HG03460 (cell line): ENCODE measurements at regions not wholly inside any gene's neighbourhood (a gene's known extent, or its start where the extent isn't known, plus 50 kb on each side); places are given as distances from the start of the nearest gene placed in this dataset.

ENCODE experiments used
- ATAC-seq: cut with Tn5 transposase; IDR thresholded peaks from one replicate; pipeline ENCODE4 v1.9.1; 2021; ENCODE audit not compliant: unreplicated experiment

DNA sequence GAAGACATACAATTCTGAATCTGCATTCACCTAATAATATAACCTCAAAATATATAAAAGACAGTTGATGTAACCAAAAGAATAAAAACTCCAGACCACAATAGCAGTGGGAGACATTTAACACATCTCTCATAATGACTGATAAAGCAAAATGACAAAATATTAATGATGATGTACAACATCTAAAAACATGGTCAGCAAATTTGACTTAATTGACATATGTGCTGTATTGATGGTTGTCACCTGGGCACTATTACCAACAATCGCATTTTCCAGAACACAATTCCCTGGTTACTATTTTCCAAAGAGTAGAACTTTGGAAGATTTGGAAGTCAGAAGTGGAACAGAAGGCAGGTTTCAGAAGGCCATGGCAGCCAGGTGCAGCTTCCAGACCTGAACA, 899.5 kb upstream of the CELF2 start:
- no peak for ATAC-seq

GRCh38 chr10:10120671-10121070, 897.0 kb upstream of the CELF2 start:
- no peak for ATAC-seq

GRCh38 chr10:10125676-10126075, 892.0 kb upstream of the CELF2 start:
- no peak for ATAC-seq

DNA sequence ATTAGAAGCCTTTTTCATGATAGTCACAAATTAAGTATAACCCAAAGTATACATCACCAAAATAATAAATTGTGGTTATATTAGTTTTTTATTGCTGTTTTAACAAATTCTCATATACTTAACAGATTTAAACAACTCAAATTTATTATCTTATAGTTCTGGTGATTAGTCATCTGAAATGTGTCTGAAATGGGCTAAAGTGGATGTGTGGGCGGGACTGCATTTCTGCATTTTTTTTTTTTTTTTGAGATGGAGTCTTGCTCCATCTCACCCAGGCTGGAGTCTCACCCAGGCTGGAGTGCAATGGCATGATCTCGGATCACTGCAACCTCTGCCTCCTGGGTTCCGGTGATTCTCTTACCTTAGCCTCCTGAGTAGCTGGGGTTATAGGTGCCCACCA, 891.5 kb upstream of the CELF2 start:
- no peak for ATAC-seq

GRCh38 chr10:10128387-10128786, 889.3 kb upstream of the CELF2 start:
- ATAC-seq = no peak

DNA sequence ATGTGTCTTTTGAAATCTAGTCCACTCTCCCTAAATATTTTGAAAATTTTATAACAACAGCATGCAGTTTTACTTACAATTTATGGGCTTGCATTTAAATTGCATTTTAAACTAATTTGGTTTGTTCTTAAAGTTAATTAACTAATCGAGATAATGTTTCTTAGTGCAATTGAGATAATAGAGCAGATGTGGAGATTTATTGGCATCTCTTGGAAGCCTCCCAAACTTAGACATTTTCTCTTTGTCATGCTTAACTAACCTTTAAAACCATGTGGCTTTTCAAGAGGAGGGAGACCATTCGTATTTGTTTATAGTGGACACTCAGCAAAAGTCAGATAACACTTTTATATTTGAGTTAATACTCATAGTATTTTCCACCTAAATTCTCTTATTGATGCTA, 887.0 kb upstream of the CELF2 start:
- no peak for ATAC-seq

DNA sequence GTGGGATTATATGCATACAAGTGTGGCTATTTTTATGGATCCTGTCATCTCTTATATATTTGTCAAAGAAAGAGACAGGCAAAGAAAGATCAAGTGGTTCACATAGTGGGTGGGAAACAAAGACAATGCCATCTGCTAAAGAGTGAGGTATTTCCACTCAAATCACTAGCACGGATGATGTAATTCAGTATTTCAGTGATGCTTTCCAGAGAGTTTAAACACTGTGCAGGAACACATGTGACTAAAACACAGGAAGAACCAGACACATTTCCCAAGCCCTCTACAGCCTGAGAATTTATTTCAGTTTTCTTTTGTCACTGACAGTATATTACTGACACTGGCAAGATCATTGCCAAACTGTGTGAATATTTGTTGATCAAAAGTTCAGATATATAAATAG, 885.7 kb upstream of the CELF2 start:
- no peak for ATAC-seq

- ATAC-seq = no peak
Measured at GRCh38 chr10:10133281-10133680, 884.4 kb upstream of the CELF2 start.

DNA sequence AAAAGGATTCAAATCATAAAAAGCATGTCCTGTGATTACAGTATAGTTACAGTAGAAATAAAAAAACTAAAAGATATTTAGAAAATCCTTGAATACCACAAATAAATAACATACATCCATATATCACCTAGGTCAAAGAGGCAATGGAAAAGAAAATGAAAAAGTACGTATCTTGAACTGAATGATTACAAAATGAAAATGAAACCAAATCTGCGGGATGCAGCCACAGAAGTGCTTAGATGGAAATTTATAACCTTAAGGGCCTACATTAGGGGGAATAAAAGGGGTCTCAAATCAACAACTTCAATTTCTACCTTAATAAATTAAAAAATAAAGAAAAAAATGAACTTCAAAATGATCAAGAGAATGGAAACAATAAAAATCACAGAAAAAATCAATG, 879.0 kb upstream of the CELF2 start:
- ATAC-seq = no peak

DNA sequence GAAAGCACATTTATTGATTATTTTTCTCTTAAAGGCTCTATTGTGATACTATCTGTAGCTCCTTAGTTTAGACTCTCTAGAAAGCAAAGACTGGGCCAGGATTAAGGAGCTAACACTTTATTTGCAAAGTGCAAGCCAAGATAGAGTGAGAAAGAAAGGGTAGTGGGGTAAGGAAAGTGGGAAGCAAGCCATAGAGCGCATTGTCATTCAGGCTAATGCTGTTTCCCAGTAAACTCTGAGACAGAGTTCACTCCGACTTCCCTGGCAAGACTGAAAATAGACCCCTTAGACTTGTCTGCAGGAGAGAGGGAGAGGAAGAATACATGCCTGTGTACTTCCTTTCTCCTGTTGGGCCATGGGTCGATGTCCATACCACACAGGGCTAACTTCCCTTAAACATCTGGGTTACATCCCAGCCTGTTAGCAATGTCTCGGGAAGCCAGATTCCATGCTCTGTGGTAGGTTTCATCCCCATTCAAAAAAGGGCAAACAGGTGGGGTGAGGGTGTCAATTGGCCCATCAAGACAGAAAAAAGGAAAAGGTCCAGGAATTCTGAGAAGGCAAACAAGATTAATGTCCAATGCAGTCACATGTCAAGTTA, 875.8 kb upstream of the CELF2 start:
- ATAC-seq = no peak

DNA sequence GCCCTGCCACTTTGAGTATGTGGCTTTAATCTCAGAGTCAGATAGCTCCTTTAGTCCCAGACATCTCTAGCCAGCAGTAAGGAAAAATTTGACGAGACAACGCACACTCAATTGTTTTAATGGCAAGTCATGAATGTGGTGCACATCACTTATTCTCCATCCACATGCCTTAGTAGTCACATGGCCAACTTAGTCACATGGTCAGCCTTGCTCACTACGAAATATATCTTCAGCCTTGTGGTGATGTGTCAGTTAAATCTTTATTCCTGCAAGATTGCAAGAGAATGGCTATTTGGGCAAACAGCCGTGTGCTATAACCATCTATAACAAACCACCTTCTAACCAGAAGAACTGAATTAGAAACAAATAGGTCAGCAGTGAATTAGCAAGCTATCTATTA, 871.1 kb upstream of the CELF2 start:
- no peak for ATAC-seq

DNA sequence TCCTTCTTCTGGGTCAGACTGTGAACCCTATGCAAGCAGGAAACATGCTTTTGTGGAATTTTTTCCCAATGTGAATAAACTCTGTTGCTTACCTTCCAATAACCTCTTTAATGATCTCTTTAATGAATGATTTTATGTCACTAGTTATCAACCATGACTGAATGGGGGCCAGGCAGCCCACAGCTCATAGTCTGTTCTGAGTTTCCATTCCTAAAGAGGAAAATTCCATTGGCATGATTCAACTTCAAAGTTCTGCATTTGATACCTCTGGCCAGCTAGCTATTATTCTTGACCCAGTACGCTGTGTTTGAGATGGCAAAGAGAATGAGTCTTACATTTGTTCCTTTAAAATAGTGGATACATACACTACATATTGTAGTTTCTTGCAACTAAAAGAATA, 867.8 kb upstream of the CELF2 start:
- ATAC-seq = no peak

- no peak for ATAC-seq
Measured at GRCh38 chr10:10156917-10157600, 860.6 kb upstream of the CELF2 start.

DNA sequence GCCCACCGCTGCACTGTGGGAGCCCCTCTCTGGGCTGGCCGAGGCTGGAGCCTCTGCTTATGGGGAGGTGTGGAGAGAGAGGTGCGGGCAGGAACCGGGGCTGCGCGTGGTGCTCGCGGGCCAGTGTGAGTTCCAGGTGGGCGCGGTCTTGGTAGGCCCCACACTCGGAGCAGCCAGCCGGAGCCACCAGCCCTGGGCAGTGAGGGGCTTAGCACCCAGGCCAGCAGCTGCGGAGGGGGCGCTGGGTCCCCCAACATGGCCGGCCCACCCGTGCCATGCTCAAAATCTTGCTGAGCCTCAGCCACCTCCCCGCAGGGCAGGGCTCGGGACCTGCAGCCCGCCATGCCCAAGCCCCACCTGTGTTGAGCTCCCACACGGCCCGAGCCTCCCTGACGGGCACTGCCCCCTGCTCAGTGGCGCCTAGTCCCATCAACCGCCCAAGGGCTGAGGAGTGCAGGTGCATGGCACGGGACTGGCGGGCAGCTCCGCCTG, 856.8 kb upstream of the CELF2 start:
- ATAC-seq = no peak

DNA sequence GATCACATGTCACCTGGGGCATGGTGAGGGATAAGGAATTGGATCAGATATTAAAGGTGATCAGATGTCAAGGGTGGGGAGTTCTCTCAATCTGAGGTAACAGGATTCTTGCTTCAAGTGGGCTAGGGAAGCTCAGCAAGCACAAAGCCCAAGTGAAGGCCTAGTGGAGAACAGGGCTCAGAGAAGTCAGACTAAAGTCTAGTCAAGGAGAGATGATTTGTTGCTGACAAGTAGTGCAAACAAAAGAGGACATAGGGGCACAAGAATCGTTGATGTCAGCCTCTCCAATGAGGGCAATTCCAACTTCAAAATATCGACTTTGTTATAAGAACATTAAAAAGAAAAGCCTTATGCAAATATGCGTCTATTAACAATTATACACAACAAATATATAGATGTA, 852.8 kb upstream of the CELF2 start:
- ATAC-seq = no peak

- ATAC-seq = no peak
Measured at GRCh38 chr10:10165415-10165814, 852.3 kb upstream of the CELF2 start.

DNA sequence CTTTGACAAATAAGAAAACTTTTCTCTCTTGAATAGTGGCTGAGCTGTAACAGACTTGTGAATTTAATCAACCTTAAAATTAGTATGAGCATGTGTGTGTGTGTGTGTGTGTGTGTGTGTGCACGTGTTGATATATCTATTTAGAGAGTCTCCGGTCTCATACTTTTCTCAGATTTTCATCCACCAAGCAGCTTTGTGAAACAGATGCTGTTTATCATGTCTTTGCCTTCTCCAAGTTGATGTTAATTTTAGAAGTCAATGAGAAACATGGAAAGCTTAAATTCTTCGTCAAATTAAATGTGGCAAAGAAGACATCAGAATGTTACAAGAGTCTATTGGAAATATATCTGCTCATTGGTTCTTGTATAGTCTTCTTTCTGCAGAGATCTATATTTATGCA, 839.2 kb upstream of the CELF2 start:
- ATAC-seq = no peak

GRCh38 chr10:10193848-10194247, 823.8 kb upstream of the CELF2 start:
- ATAC-seq = no peak

- ATAC-seq = no peak
Measured at GRCh38 chr10:10196701-10197100, 821.0 kb upstream of the CELF2 start.

DNA sequence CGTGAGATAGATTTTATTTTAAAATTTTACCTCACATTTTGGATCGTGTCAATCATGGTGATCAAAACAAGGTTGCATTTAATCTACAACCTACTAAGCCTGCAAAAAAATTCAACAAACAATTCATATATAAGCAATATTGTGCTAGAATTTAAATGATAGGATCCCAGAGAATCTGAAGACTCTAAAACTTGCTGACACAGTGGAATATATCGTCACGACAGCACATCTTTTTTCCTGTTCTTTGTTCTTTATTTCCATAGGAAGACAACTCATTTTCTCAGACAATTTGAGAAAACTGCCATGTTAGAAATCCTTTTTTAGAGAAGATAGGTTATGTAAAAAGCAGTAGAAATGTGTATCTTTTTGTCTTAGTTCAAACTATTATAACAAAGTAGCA, 820.2 kb upstream of the CELF2 start:
- ATAC-seq = no peak

- no peak for ATAC-seq
Measured at GRCh38 chr10:10198363-10198762, 819.3 kb upstream of the CELF2 start.

GRCh38 chr10:10204415-10204814, 813.3 kb upstream of the CELF2 start:
- no peak for ATAC-seq

DNA sequence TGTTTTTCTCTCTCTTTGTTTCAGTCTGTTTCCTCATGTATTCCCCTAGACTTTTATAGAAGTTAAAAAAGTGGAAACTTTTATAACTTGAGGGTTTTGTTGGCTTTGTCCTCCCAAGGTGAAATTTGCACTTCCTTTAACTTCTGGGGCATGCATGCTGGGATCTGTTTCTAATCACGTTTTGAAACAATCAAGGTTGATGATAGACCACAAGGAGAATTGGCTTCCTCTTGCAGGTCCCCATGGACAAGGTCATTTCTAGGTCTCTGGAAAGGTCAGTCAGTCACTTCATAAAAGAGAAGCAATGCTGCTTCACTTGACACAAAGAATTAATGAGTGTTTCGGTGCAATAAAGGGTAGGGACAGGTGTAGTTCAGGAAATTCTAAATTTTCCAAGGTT, 811.8 kb upstream of the CELF2 start:
- no peak for ATAC-seq
